ENCODE measurements at regions not wholly inside any gene's neighbourhood (a gene's known extent, or its start where the extent isn't known, plus 50 kb on each side); places are given as distances from the start of the nearest gene placed in this dataset.
A peak's percentile ranks its signal among the peaks of the same experiment; 100 is the strongest.

DNA sequence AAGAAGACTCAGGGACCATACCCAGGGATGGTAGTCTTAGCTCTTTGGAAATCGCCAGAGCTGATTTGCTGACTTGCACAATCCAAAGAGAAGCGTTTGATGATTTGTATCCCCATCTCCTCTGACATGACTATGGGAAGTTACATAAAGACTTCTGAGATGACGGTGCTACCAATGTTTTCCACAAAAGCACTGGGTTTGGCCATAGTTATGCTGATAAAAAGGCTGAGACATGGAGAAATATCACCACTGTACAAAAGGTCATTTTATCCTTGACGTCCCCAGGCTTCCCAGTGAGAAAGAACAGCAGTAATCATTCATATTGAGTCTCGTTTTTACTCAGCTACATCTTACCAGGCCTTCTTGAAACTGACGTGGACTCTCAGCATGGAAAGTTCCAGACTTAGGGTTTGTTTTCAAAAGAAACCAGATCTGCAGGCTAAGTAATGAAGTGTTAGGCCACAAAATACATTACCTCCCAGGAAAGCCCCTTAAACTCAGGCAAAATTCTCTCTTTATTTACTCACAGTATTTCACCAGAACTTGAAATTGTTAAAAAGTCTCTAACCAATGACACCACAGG is 370.3 kb upstream of the JARID2 start:
- DNase-seq: no peak
- ChIA-PET POLR2A (interaction anchor here (2.0 kb wide), 1 partner anchor 32 kb away, joined by 5 read pairs; no protein-coding TSS in a partner anchor), CTCF (no interaction called here)
- peaks cover 60% of the 10 kb centered on the region for H3K4me1 Mint-ChIP-seq
- H3K36me3 Mint-ChIP-seq (ENCODE audit: low read depth): peaks cover 6% of the 10 kb centered on the region
- no peak overlapping the region for H3K4me3 Mint-ChIP-seq
- H3K9me3 Mint-ChIP-seq: no peaks in the 10 kb centered on the region
- peak overlapping the region; percentile 34 for H3K27ac Mint-ChIP-seq
- H3K27me3 Mint-ChIP-seq: no peaks in the 10 kb centered on the region

DNA sequence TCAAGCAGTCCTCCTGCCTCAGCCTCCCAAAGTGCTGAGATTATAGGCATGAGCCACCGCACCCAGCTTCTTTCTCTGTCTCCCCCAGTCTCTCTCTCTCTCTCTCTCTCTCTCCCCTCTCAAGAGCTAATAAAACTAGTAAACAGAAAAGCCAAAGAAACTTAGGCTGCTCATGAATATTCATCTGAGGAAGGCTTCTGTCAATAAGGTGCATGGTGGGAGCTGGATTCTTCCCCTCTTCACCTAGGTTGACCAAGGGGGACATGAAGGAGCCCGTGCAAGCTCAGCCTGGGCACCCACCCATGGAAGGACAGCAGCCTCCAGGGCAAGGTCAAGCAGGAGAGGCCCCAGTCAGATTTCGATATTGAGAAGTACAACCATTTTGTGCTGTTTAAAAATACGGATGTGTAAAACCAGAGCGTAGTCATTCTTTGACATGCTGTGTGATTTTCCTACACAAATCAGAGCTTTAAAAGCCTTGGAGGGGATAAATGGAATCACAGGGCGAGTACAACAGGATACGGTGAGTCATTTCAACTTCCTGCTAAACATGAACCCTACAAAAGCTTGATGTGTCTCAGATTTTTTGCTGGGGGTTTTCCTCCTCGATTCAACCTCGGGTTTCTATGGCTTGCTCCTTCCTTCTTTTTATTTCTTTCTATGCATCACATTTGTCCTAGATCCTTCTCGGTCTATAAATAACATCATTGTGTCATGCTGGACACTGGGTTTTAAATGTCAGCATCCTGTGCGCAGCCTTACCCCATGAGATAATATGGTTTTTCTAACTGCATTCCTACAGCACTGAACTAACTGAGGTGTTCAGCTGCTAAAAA is 368.9 kb upstream of the JARID2 start:
- Mint-ChIP-seq H3K27ac (peak overlapping the region; percentile 51), H3K4me1 (peaks cover 60% of the 10 kb centered on the region), H3K36me3 (ENCODE audit: low read depth) (peaks cover 6% of the 10 kb centered on the region), H3K9me3 (no peaks in the 10 kb centered on the region), H3K4me3 (peak overlapping the region; percentile 33), H3K27me3 (no peaks in the 10 kb centered on the region)
- CTCF ChIA-PET: interaction anchor here (1.0 kb wide), 1 partner anchor 666 kb away, joined by 4 read pairs; no protein-coding TSS in a partner anchor
- POLR2A ChIA-PET: interaction anchor here (1.0 to 2.0 kb wide), 4 partner anchors 17 to 129 kb away, joined by 3 to 6 read pairs (median 4); no protein-coding TSS in a partner anchor
- DNase-seq: peak; percentile 32

DNA sequence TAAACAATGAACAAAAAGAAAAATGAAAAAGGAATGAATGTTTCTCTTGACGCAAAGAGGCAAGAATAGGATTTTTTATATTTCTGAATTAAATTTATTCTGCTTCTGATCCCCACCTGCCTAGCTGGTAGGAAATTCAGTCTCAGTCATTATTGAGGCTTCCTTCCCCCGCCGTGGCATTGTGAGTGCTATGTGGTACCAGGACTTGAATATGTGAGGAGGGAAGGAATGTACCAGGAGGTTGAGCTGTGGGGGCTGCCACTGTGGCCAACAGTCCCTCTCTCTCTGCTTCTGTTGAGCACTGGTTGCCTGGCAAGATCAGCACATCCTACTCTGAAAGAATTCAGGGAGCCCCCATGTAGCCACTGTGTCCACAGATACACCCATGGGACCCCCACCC is 368.1 kb upstream of the JARID2 start:
- peaks cover 57% of the 10 kb centered on the region for H3K4me1 Mint-ChIP-seq
- DNase-seq: no peak
- no peak overlapping the region for H3K4me3 Mint-ChIP-seq
- H3K27ac Mint-ChIP-seq: peak overlapping the region; percentile 51
- CTCF ChIA-PET: no interaction called here
- no peaks in the 10 kb centered on the region for H3K27me3 Mint-ChIP-seq
- peaks cover 6% of the 10 kb centered on the region for H3K36me3 Mint-ChIP-seq (ENCODE audit: low read depth)
- POLR2A ChIA-PET: no interaction called here
- H3K9me3 Mint-ChIP-seq: no peaks in the 10 kb centered on the region

DNA sequence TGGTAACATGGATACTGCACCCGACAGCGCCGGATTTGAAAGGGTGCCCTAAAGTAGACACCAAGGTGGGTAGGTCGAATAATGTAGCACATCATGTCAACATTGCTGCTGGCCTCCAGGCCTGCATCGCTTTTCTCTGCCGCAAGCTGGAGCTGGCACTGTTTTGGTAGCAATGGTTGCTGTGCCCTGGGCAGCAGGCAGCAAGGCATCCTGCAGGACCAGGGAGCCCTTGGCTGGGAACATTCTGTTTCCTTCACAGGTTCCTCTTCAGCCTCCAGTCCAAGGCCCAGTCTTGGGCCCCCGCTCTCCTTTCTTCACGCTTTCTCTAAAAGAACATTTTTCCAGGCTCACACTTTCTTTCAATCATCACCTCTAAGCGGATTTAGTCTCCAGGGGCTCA is 365.8 kb upstream of the JARID2 start:
- H3K27ac Mint-ChIP-seq: no peak overlapping the region
- ChIA-PET CTCF (no interaction called here), POLR2A (no interaction called here)

DNA sequence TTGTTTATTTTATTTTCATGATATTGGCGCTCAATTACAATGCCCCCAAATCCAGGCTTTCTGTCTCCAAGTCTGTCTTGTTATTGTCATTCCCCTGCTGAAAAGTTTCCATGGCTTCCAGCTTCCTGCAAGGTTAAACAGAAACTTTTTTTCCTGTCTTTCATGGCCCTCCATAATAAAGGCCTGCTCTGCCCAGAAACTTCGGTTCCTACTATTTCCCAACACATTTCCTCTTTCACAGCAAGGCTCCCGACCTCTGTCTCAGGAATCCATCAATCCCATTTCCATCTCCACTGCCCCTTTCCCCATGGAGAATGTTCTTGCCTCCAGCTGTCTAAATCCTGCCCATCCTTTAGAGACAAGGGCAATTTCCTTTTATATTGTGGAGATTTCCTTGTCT is 365.2 kb upstream of the JARID2 start:
- Mint-ChIP-seq H3K27me3 (no peaks in the 10 kb centered on the region), H3K36me3 (ENCODE audit: low read depth) (peaks cover 6% of the 10 kb centered on the region), H3K4me1 (peaks cover 33% of the 10 kb centered on the region), H3K9me3 (no peaks in the 10 kb centered on the region), H3K4me3 (no peak overlapping the region), H3K27ac (no peak overlapping the region)
- ChIA-PET POLR2A (no interaction called here), CTCF (no interaction called here)
- no peak for DNase-seq

More for the DNA sequence above, 365.8 kb upstream of the JARID2 start:
- Mint-ChIP-seq H3K9me3 (no peaks in the 10 kb centered on the region), H3K4me3 (no peak overlapping the region), H3K4me1 (peaks cover 39% of the 10 kb centered on the region), H3K27me3 (no peaks in the 10 kb centered on the region), H3K36me3 (ENCODE audit: low read depth) (peaks cover 6% of the 10 kb centered on the region)
- DNase-seq: no peak

DNA sequence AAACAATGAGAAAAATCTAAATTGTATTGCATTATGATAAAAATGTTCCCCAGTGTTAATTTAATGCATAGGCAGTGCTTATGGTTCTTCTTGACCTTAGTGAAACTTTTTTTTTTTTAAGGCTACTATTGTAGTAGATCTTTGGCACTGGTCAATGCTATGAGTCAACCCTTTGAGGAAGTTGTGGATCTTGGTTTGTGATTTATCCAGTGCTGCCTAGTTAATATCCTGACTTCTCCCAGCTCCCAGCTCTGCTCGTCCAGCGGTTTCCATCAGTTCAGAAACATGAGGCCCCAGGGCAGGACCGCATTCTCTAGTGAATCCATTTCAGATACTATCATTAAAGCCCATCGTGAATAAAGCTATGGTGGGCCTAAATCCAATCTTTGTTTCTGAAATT is 364.5 kb upstream of the JARID2 start:
- H3K4me1 Mint-ChIP-seq: peaks cover 25% of the 10 kb centered on the region
- POLR2A ChIA-PET: no interaction called here
- DNase-seq: no peak
- H3K27ac Mint-ChIP-seq: no peak overlapping the region
- H3K36me3 Mint-ChIP-seq (ENCODE audit: low read depth): peaks cover 6% of the 10 kb centered on the region
- CTCF ChIA-PET: no interaction called here
- H3K9me3 Mint-ChIP-seq: no peaks in the 10 kb centered on the region
- H3K27me3 Mint-ChIP-seq: no peaks in the 10 kb centered on the region
- no peak overlapping the region for H3K4me3 Mint-ChIP-seq

DNA sequence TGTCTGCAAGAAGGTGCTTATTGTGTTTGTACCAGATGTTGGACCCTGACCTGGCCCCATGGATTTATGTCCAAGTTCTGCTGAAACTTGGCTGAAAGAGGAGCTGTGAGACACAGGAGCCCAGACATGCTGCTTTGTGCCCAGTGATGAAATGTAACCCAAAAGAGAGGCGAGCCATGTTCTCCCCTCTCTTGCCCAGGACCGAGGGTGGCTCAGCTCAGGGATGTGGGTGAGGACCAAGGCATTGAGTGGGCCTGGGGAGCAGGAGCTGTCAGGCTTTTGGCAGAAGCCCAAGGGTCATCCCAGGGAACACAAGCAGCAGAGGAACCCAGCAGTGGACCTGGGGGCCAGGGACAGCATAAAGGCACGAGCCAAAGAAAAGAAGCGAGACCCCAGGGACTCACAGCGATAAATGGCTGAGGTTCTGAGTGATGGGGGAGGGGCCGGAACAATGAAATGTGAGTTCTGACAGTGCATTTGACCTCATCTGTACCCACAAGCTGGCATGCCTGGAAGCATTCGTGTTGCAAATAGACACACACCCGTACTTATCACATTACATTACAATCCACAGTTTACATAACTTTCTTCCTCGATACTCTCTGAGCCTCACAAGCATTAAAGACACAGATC is 363.4 kb upstream of the JARID2 start:
- no peak overlapping the region for H3K27ac Mint-ChIP-seq
- no peaks in the 10 kb centered on the region for H3K9me3 Mint-ChIP-seq
- ChIA-PET POLR2A (no interaction called here), CTCF (no interaction called here)
- H3K36me3 Mint-ChIP-seq (ENCODE audit: low read depth): peaks cover 3% of the 10 kb centered on the region
- H3K4me1 Mint-ChIP-seq: peaks cover 14% of the 10 kb centered on the region
- no peak for DNase-seq
- H3K27me3 Mint-ChIP-seq: no peaks in the 10 kb centered on the region
- no peak overlapping the region for H3K4me3 Mint-ChIP-seq

DNA sequence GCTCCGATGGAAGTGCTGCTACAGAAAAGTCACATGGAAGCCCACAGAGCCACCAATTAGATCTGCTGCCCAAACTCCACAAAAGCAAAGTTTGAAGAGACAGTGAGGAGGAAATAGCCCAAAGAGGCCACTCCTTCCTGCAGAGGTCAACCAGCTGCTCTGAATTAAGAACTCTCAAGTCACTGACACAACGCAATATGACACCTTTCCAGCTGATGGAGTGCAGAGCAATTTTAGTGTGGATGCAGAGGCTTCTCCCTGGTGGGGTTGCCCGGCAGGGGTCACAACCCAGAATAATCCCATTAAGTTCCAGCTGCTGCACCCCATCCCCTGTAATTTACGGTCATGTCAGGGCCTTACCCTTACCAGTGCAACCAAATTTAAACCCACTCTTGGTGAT is 361.9 kb upstream of the JARID2 start:
- Mint-ChIP-seq H3K9me3 (no peaks in the 10 kb centered on the region), H3K36me3 (ENCODE audit: low read depth) (peaks cover under 1% of the 10 kb centered on the region), H3K4me3 (no peak overlapping the region), H3K27ac (no peak overlapping the region), H3K4me1 (peaks cover under 1% of the 10 kb centered on the region), H3K27me3 (no peaks in the 10 kb centered on the region)
- DNase-seq: no peak
- CTCF ChIA-PET: interaction anchor here (0.9 kb wide), 1 partner anchor 28 kb away, joined by 4 read pairs; no protein-coding TSS in a partner anchor
- POLR2A ChIA-PET: no interaction called here

DNA sequence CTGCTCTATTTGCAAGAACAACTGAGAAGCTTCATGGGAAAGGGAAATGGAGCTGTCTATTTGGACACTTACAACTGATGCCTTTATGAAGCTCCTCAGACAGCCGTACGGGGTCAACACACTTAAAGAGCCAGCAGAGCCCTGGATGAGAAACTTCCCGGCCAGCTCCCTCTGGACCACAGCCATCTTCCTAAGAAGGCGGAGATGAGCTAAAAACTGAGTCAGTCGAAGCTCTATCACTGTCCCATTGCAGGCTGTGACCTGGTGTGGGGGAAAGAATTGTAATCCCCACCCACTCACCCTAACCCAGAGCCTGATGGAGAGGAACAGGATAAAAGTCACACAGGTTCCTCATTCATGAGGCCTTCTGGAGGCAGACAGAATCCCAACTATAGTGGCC is 360.4 kb upstream of the JARID2 start:
- H3K9me3 Mint-ChIP-seq: no peaks in the 10 kb centered on the region
- H3K36me3 Mint-ChIP-seq (ENCODE audit: low read depth): no peaks in the 10 kb centered on the region
- H3K4me3 Mint-ChIP-seq: no peak overlapping the region
- CTCF ChIA-PET: interaction anchor here (0.9 kb wide), 1 partner anchor 8 kb away, joined by 3 read pairs; no protein-coding TSS in a partner anchor
- no peak for DNase-seq
- no peaks in the 10 kb centered on the region for H3K27me3 Mint-ChIP-seq
- POLR2A ChIA-PET: no interaction called here
- H3K4me1 Mint-ChIP-seq: no peaks in the 10 kb centered on the region
- no peak overlapping the region for H3K27ac Mint-ChIP-seq

DNA sequence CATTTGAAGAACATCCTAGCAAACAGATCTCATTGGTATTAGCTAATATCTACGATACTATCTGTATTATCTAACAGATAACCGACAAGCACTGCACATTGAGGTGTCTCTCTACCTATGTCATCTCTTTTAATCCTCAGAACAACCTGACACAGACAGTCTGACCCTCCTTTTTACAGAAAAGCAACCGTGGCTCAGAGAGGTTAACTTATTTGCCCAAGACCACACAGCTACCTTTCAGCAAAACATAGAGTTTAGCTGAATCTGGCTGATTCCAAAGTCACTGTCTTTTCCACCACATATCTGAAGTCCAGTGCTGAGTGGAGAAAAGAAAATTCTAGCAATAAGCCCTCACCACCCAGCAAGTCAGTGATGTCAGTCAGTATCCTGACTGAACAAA is 358.7 kb upstream of the JARID2 start:
- POLR2A ChIA-PET: no interaction called here

DNA sequence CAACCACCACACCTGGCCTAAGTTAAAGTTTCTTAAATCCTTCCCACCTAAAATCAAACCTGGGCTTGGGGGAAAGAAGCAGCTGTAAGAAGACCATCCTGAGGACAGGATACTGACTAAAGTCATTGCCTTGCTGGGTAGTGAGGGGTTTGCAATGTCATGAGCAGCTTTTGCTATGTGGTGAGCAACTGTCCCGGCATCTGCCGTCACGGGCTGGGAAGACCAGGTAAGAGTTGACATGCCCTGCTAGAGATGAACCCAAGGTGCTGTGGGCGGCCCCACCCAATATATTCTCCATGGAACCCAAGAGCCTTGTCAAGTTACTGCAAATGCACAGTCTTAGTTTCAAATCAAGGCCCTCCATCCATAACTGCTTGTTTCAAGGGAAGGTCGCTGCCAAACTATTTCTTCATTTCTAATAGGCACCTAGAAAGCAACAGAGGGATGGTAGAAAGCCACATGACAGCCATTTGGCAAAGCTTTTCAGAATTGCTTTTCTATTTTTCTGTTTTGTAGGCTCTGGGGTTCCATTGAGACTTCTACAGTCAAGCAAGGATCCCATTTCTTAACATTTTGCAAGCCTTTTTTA is 357.8 kb upstream of the JARID2 start:
- H3K9me3 Mint-ChIP-seq: no peaks in the 10 kb centered on the region
- H3K4me3 Mint-ChIP-seq: no peak overlapping the region
- no peak for DNase-seq
- ChIA-PET POLR2A (no interaction called here), CTCF (no interaction called here)
- no peaks in the 10 kb centered on the region for H3K27me3 Mint-ChIP-seq
- no peak overlapping the region for H3K27ac Mint-ChIP-seq
- no peaks in the 10 kb centered on the region for H3K4me1 Mint-ChIP-seq
- H3K36me3 Mint-ChIP-seq (ENCODE audit: low read depth): no peaks in the 10 kb centered on the region

More for the DNA sequence above, 358.7 kb upstream of the JARID2 start:
- no peaks in the 10 kb centered on the region for H3K27me3 Mint-ChIP-seq
- no peaks in the 10 kb centered on the region for H3K9me3 Mint-ChIP-seq
- CTCF ChIA-PET: no interaction called here
- no peak overlapping the region for H3K4me3 Mint-ChIP-seq
- DNase-seq: no peak
- no peaks in the 10 kb centered on the region for H3K36me3 Mint-ChIP-seq (ENCODE audit: low read depth)
- H3K4me1 Mint-ChIP-seq: no peaks in the 10 kb centered on the region
- H3K27ac Mint-ChIP-seq: no peak overlapping the region

DNA sequence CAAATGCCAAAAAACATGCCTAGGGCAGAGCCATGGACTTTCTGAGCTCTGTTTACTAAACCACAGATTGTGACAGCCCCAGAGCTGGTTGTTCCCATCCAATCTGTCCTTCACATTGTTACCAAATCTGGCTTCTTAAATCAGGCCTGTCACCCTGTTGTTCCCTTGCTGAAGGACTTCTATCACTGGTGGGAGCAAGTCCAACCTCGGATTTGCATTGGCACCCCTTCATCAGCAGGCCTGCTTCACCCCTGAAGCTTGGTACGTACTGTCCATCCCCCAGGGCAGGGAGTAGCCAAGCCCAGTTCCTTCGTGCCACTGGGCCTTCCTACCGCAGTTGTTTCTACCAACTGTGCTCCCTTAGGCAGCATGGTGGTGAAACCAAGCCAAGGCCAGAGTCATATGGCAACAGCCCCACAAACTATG is 357.3 kb upstream of the JARID2 start:
- CTCF ChIA-PET: no interaction called here
- no peaks in the 10 kb centered on the region for H3K27me3 Mint-ChIP-seq
- no peaks in the 10 kb centered on the region for H3K4me1 Mint-ChIP-seq
- H3K4me3 Mint-ChIP-seq: no peak overlapping the region
- no peak overlapping the region for H3K27ac Mint-ChIP-seq
- peaks cover 3% of the 10 kb centered on the region for H3K9me3 Mint-ChIP-seq
- DNase-seq: no peak
- H3K36me3 Mint-ChIP-seq (ENCODE audit: low read depth): peaks cover under 1% of the 10 kb centered on the region
- POLR2A ChIA-PET: no interaction called here

DNA sequence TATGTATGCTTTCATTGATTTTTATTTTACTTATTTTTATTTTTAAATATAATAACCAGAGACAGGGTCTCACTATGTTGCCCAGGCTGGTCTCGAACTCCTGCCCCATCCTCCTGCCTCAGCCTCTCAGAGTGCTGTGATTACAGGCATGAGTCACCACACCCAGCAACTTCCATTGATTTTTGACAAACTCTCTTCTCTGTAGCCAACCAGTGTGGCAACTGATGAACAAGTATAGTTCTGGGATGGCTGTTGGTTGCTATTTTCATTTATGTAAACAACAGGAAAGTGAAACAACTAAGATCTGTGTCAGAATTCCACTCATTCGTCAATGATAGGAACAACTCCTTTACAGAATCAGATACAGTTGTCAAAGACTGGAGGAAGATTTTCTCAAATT is 356.7 kb upstream of the JARID2 start:
- no peaks in the 10 kb centered on the region for H3K27me3 Mint-ChIP-seq
- ChIA-PET POLR2A (no interaction called here), CTCF (no interaction called here)
- H3K4me3 Mint-ChIP-seq: no peak overlapping the region
- H3K36me3 Mint-ChIP-seq (ENCODE audit: low read depth): peaks cover 5% of the 10 kb centered on the region
- peaks cover 5% of the 10 kb centered on the region for H3K9me3 Mint-ChIP-seq
- H3K27ac Mint-ChIP-seq: no peak overlapping the region
- no peaks in the 10 kb centered on the region for H3K4me1 Mint-ChIP-seq
- no peak for DNase-seq

Data from activated CD4-positive, alpha-beta memory T cell treated with anti-CD3 and anti-CD28 coated beads, Interleukin-2, amount 10 ng/mL, durations not matched to agents 7 days and 5 days (primary cell).